ENCODE measurements at regions not wholly inside any gene's neighbourhood (a gene's known extent, or its start where the extent isn't known, plus 50 kb on each side); places are given as distances from the start of the nearest gene placed in this dataset.
"Not testable (repeated sequence)": the region's sequence is repeated elsewhere in the genome, so short reads cannot be mapped to it uniquely, and the experiment has no call there.

GRCh38 chr22:49671331-49672013 lies 156.2 kb downstream of the BRD1 start:
- H3K4me3 ChIP-seq = peak overlapping the region in 2 of 4 donors; percentile 39 to 63

GRCh38 chr22:49670456-49671330 lies 157.0 kb downstream of the BRD1 start:
- WGBS, 2 donors = 3 to 5% methylated on average over 7 to 14 of the region's 69 CpGs
- Histone ChIP-seq H3K27me3 (peaks cover 6 to 75% (median 11%) of the 10 kb centered on the region in 4 donors), H3K27ac (peak overlapping the region in 1 of 4 donors; percentile 34), H3K4me1 (peaks cover 0 to 15% (median 4%) of the 10 kb centered on the region in 3 donors), H3K4me3 (peak overlapping the region in 3 of 4 donors; percentile 20 to 63 (median 39)), H3K36me3 (no peaks in the 10 kb centered on the region), H3K9me3 (no peaks in the 10 kb centered on the region)
- intact Hi-C loops (cut with DNase I) = no loop called here
- no peak for DNase-seq
- TF ChIP-seq CTCF (IDR thresholded peaks at IDR 0.05) = no peak
- TF ChIP-seq POLR2A (IDR thresholded peaks at IDR 0.05) = no peak

More at GRCh38 chr22:49671331-49672013, 156.2 kb downstream of the BRD1 start:
- H3K9me3 ChIP-seq = no peaks in the 10 kb centered on the region
- H3K36me3 ChIP-seq = no peaks in the 10 kb centered on the region
- no peak overlapping the region for H3K27ac ChIP-seq
- peaks cover 0 to 15% (median 4%) of the 10 kb centered on the region in 3 donors for H3K4me1 ChIP-seq
- peaks cover 6 to 69% (median 11%) of the 10 kb centered on the region in 4 donors for H3K27me3 ChIP-seq
- 9 to 14% methylated on average over 17 to 25 of the region's 28 CpGs for WGBS, 2 donors
- TF ChIP-seq CTCF (IDR thresholded peaks at IDR 0.05) (no peak), POLR2A (IDR thresholded peaks at IDR 0.05) (no peak)
- DNase-seq = no peak
- intact Hi-C loops (cut with DNase I) = no loop called here

GRCh38 chr22:49669969-49670455 lies 157.7 kb downstream of the BRD1 start:
- not testable (repeated sequence) for DNase-seq

GRCh38 chr22:49669427-49669968 lies 158.2 kb downstream of the BRD1 start:
- H3K36me3 ChIP-seq; DNase-seq; intact Hi-C loops (cut with DNase I); H3K4me3 ChIP-seq; H3K27ac ChIP-seq; H3K9me3 ChIP-seq: not testable (repeated sequence)
- Histone ChIP-seq H3K4me1 (peaks cover 0 to 15% (median 4%) of the 10 kb centered on the region in 3 donors), H3K27me3 (peaks cover 6 to 81% (median 11%) of the 10 kb centered on the region in 4 donors)
- WGBS, 2 donors = no CpG with 5 or more reads among the region's 1 CpG

More at GRCh38 chr22:49669969-49670455, 157.7 kb downstream of the BRD1 start:
- Histone ChIP-seq H3K4me1 (peaks cover 0 to 15% (median 4%) of the 10 kb centered on the region in 3 donors), H3K4me3 (peak overlapping the region in 3 of 4 donors; percentile 20 to 63 (median 39)), H3K27me3 (peaks cover 6 to 76% (median 11%) of the 10 kb centered on the region in 4 donors)
- intact Hi-C loops (cut with DNase I); H3K36me3 ChIP-seq; H3K9me3 ChIP-seq; H3K27ac ChIP-seq: not testable (repeated sequence)
- WGBS, 2 donors = 0% methylated on average over 1 to 5 of the region's 33 CpGs

- 70 to 87% methylated on average over 11 to 15 of the region's 19 CpGs for WGBS, 2 donors
- Histone ChIP-seq H3K36me3 (no peaks in the 10 kb centered on the region), H3K4me3 (no peak overlapping the region), H3K27me3 (peaks cover 6 to 83% (median 11%) of the 10 kb centered on the region in 4 donors), H3K27ac (no peak overlapping the region), H3K9me3 (no peaks in the 10 kb centered on the region), H3K4me1 (peaks cover 0 to 15% (median 4%) of the 10 kb centered on the region in 3 donors)
- TF ChIP-seq CTCF (IDR thresholded peaks at IDR 0.05) (no peak), POLR2A (IDR thresholded peaks at IDR 0.05) (no peak)
- DNase-seq = no peak
- intact Hi-C loops (cut with DNase I) = no loop called here
These were observed 159.3 kb downstream of the BRD1 start for GRCh38 chr22:49668402-49668801.

Data from esophagus squamous epithelium (tissue), 5 donors.